OCI-LY7 (cell line): ENCODE measurements at regions not wholly inside any gene's neighbourhood (a gene's known extent, or its start where the extent isn't known, plus 50 kb on each side); places are given as distances from the start of the nearest gene placed in this dataset.

Source experiments
- BruUV-seq: library from RNA; stranded (reverse); fragments of 400-500 nt; replicated peaks from 2 replicates; lab custom pipeline; 2021; lab: Mats Ljungman, UMichigan
- CTCF ChIA-PET: fragments of 300-600 bp; sonication (Branson Sonifier 250); formaldehyde crosslinking; loops from one replicate; lab custom pipeline; 2022; ENCODE audit warnings: antibody characterized with exemption; ENCODE audit not compliant: unreplicated experiment; lab: Charles Lee
- POLR2A ChIA-PET: fragments of 300-600 bp; sonication (Branson Sonifier 250); formaldehyde crosslinking; loops from one replicate; lab custom pipeline; 2022; ENCODE audit warnings: antibody characterized with exemption; lab: Charles Lee
- DNase-seq: peaks from one replicate; pipeline ENCODE4 v3.0.0-alpha.2; 2015; ENCODE audit warnings: low spot score
- H2AFZ ChIP-seq: fragments of 200-600 bp; sonication (generic), shearing (Covaris generic); 2 replicates; pipeline ENCODE4 v1.6.1; 2014; ENCODE audit warnings: mild to moderate bottlenecking, antibody characterized with exemption, low read length, moderate library complexity
- H3K27ac ChIP-seq: fragments of 200-600 bp; sonication (generic); 2 replicates; pipeline ENCODE4 v1.5.1; 2014; ENCODE audit warnings: mixed run types, low read depth, mild to moderate bottlenecking, moderate library complexity, low read length, inconsistent platforms; ENCODE audit not compliant: poor library complexity, severe bottlenecking
- H3K36me3 ChIP-seq: fragments of 200-600 bp; sonication (generic); 2 replicates; pipeline ENCODE4 v1.6.1; 2014; ENCODE audit warnings: mild to moderate bottlenecking, antibody characterized with exemption, low read length, moderate library complexity, mixed read lengths; ENCODE audit not compliant: insufficient read depth
- H3K4me1 ChIP-seq: fragments of 200-600 bp; sonication (generic); 2 replicates; pipeline ENCODE4 v1.5.1; 2014; ENCODE audit warnings: mild to moderate bottlenecking, low read length; ENCODE audit not compliant: insufficient read depth, poor library complexity, severe bottlenecking
- H3K4me2 ChIP-seq: fragments of 200-600 bp; sonication (generic); 2 replicates; pipeline ENCODE4 v1.6.1; 2014; ENCODE audit warnings: mild to moderate bottlenecking, low read length
- H3K4me3 ChIP-seq: fragments of 200-600 bp; sonication (generic); 2 replicates; pipeline ENCODE4 v1.5.1; 2014; ENCODE audit warnings: mild to moderate bottlenecking, low read depth, low read length; ENCODE audit not compliant: poor library complexity, severe bottlenecking
- H3K79me2 ChIP-seq: fragments of 200-600 bp; sonication (generic); 2 replicates; pipeline ENCODE4 v1.6.1; 2016; ENCODE audit warnings: low read depth, mild to moderate bottlenecking, low read length, moderate library complexity, mixed read lengths; ENCODE audit not compliant: insufficient read depth
- H3K9me2 ChIP-seq: fragments of 200-600 bp; sonication (generic); 2 replicates; pipeline ENCODE4 v1.6.1; 2016; ENCODE audit warnings: mild to moderate bottlenecking, low read length, mixed read lengths; ENCODE audit not compliant: insufficient read depth
- H3K9me3 ChIP-seq: fragments of 200-600 bp; sonication (generic); 2 replicates; pipeline ENCODE4 v1.6.1; 2014; ENCODE audit warnings: mild to moderate bottlenecking, mixed run types, low read length, mixed read lengths
- H4K20me1 ChIP-seq: fragments of 200-600 bp; sonication (generic); 2 replicates; pipeline ENCODE4 v1.6.1; 2014; ENCODE audit warnings: mild to moderate bottlenecking, antibody characterized with exemption, low read length, moderate library complexity, mixed read lengths; ENCODE audit not compliant: insufficient read depth
- EZH2phosphoT487 ChIP-seq: fragments of 200-600 bp; sonication (generic); IDR thresholded peaks from 2 replicates; pipeline ENCODE4 v1.6.1; 2018; ENCODE audit warnings: low read depth, borderline replicate concordance, mild to moderate bottlenecking, mixed run types, antibody characterized with exemption, low read length, moderate library complexity, mixed read lengths
- intact Hi-C: fragments of 100-400 bp; cut with micrococcal nuclease; formaldehyde crosslinking; loops from one replicate; pipeline ENCODE4 v1.10.0; 2022; ENCODE audit not compliant: unreplicated experiment
- TF ChIP-seq, protein P1 (sequence below): fragments of 200-600 bp; sonication (generic); conservative IDR thresholded peaks from 2 replicates; pipeline ENCODE4 v1.5.1; 2014; ENCODE audit warnings: mild to moderate bottlenecking, antibody characterized with exemption, low read length, moderate library complexity, mixed read lengths

DNA sequence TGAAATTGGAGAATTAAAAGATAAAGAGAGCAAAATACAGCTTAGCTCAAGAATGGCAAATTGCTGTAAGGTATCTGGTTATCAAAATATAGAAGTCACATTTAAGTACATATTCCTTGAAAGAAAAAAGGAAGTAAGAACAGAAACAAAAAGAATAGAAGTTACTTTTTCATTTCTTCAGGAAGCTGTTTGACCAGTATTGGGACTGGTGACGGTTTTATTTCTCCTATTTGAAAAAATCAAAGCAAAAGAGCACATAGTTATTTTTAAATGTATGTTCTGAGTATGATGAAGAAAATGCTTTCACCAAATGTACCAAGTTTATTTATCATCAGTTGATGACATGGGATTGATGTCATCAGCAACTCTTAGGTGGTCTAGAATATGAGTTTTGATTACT, 83.1 kb upstream of the OXGR1 start:
- Histone ChIP-seq H4K20me1 (no peaks in the 10 kb centered on the region), H3K9me2 (no peaks in the 10 kb centered on the region), H3K4me1 (no peaks in the 10 kb centered on the region), H3K9me3 (no peaks in the 10 kb centered on the region), H2AFZ (no peak overlapping the region), H3K27ac (no peak overlapping the region), H3K4me3 (no peak overlapping the region), H3K4me2 (no peak overlapping the region), H3K79me2 (no peaks in the 10 kb centered on the region), H3K36me3 (no peaks in the 10 kb centered on the region)
- no peak for TF ChIP-seq EZH2phosphoT487
- TF ChIP-seq, protein P1, sequence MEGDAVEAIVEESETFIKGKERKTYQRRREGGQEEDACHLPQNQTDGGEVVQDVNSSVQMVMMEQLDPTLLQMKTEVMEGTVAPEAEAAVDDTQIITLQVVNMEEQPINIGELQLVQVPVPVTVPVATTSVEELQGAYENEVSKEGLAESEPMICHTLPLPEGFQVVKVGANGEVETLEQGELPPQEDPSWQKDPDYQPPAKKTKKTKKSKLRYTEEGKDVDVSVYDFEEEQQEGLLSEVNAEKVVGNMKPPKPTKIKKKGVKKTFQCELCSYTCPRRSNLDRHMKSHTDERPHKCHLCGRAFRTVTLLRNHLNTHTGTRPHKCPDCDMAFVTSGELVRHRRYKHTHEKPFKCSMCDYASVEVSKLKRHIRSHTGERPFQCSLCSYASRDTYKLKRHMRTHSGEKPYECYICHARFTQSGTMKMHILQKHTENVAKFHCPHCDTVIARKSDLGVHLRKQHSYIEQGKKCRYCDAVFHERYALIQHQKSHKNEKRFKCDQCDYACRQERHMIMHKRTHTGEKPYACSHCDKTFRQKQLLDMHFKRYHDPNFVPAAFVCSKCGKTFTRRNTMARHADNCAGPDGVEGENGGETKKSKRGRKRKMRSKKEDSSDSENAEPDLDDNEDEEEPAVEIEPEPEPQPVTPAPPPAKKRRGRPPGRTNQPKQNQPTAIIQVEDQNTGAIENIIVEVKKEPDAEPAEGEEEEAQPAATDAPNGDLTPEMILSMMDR, result no peak
- DNase-seq, result no peak
- BruUV-seq, result no TSS peak
- intact Hi-C loops, result no loop called here
- POLR2A ChIA-PET, result interaction anchor here (0.6 kb wide), 1 partner anchor 66 kb away, joined by 3 read pairs; no protein-coding TSS in a partner anchor
- CTCF ChIA-PET, result no interaction called here

GRCh38 chr13:97079726-97080125, 85.5 kb upstream of the OXGR1 start:
- ChIA-PET CTCF (no interaction called here), POLR2A (no interaction called here)
- no peak for TF ChIP-seq EZH2phosphoT487
- TF ChIP-seq, protein P1, result no peak
- no TSS peak for BruUV-seq
- intact Hi-C loops, result no loop called here
- Histone ChIP-seq H3K79me2 (no peaks in the 10 kb centered on the region), H2AFZ (no peak overlapping the region), H3K9me3 (no peaks in the 10 kb centered on the region), H3K4me1 (no peaks in the 10 kb centered on the region), H4K20me1 (no peaks in the 10 kb centered on the region), H3K27ac (no peak overlapping the region), H3K4me3 (no peak overlapping the region), H3K36me3 (no peaks in the 10 kb centered on the region), H3K9me2 (no peaks in the 10 kb centered on the region), H3K4me2 (no peak overlapping the region)
- no peak for DNase-seq

GRCh38 chr13:97082461-97083207, 88.4 kb upstream of the OXGR1 start:
- ChIA-PET POLR2A (no interaction called here), CTCF (no interaction called here)
- no TSS peak for BruUV-seq
- Histone ChIP-seq H3K36me3 (no peaks in the 10 kb centered on the region), H2AFZ (no peak overlapping the region), H3K4me3 (no peak overlapping the region), H3K79me2 (no peaks in the 10 kb centered on the region), H3K4me2 (no peak overlapping the region), H4K20me1 (no peaks in the 10 kb centered on the region), H3K27ac (no peak overlapping the region), H3K9me2 (no peaks in the 10 kb centered on the region), H3K4me1 (no peaks in the 10 kb centered on the region), H3K9me3 (no peaks in the 10 kb centered on the region)
- no peak for DNase-seq
- TF ChIP-seq, protein P1, result no peak
- no peak for TF ChIP-seq EZH2phosphoT487
- intact Hi-C loops, result no loop called here
